HUES48 (cell line): ENCODE measurements at regions not wholly inside any gene's neighbourhood (a gene's known extent, or its start where the extent isn't known, plus 50 kb on each side); places are given as distances from the start of the nearest gene placed in this dataset.

ENCODE experiments used
- H3K27ac ChIP-seq: one replicate; pipeline ENCODE4 v1.7.0; 2013; ENCODE audit warnings: low read depth, low read length, inconsistent platforms
- H3K27me3 ChIP-seq: 2 replicates; pipeline ENCODE4 v1.6.1; 2013; ENCODE audit warnings: mild to moderate bottlenecking, low read length; ENCODE audit not compliant: control insufficient read depth, insufficient read depth
- H3K36me3 ChIP-seq: 2 replicates; pipeline ENCODE4 v1.6.1; 2013; ENCODE audit warnings: low read length; ENCODE audit not compliant: control insufficient read depth, insufficient read depth
- H3K4me1 ChIP-seq: 2 replicates; pipeline ENCODE4 v1.6.1; 2013; ENCODE audit warnings: mild to moderate bottlenecking, low read length; ENCODE audit not compliant: control insufficient read depth, insufficient read depth
- H3K4me3 ChIP-seq: 2 replicates; pipeline ENCODE4 v1.5.1; 2013; ENCODE audit warnings: mild to moderate bottlenecking, low read depth, low read length
- H3K9ac ChIP-seq: 2 replicates; pipeline ENCODE4 v1.6.1; 2013; ENCODE audit warnings: mild to moderate bottlenecking, low read depth, low read length, moderate library complexity
- H3K9me3 ChIP-seq: 2 replicates; pipeline ENCODE4 v1.6.1; 2013; ENCODE audit warnings: low read length; ENCODE audit not compliant: control insufficient read depth, insufficient read depth

- H3K4me3 ChIP-seq = no peak overlapping the region
- H3K9ac ChIP-seq = no peak overlapping the region
- no peak overlapping the region for H3K27ac ChIP-seq
- no peaks in the 10 kb centered on the region for H3K36me3 ChIP-seq
- no peaks in the 10 kb centered on the region for H3K9me3 ChIP-seq
- no peaks in the 10 kb centered on the region for H3K27me3 ChIP-seq
- peaks cover 38% of the 10 kb centered on the region for H3K4me1 ChIP-seq
Measured at GRCh38 chr1:216932424-216932823, 209.2 kb upstream of the ESRRG start.

- Histone ChIP-seq H3K9me3 (no peaks in the 10 kb centered on the region), H3K4me3 (no peak overlapping the region; the same call in 1 of the 2 replicates), H3K4me1 (peaks cover 30% of the 10 kb centered on the region), H3K9ac (no peak overlapping the region), H3K27me3 (no peaks in the 10 kb centered on the region), H3K36me3 (no peaks in the 10 kb centered on the region), H3K27ac (no peak overlapping the region)
Measured at GRCh38 chr1:216929870-216930582, 206.8 kb upstream of the ESRRG start.

- Histone ChIP-seq H3K9me3 (no peaks in the 10 kb centered on the region), H3K27me3 (no peaks in the 10 kb centered on the region), H3K9ac (no peak overlapping the region), H3K4me3 (no peak overlapping the region), H3K27ac (no peak overlapping the region), H3K4me1 (peaks cover 34% of the 10 kb centered on the region), H3K36me3 (no peaks in the 10 kb centered on the region)
Measured at GRCh38 chr1:216927633-216928032, 204.4 kb upstream of the ESRRG start.

GRCh38 chr1:216926720-216927510 lies 203.7 kb upstream of the ESRRG start:
- peaks cover 34% of the 10 kb centered on the region for H3K4me1 ChIP-seq
- H3K9me3 ChIP-seq = no peaks in the 10 kb centered on the region
- H3K36me3 ChIP-seq = no peaks in the 10 kb centered on the region
- H3K27ac ChIP-seq = no peak overlapping the region
- H3K27me3 ChIP-seq = no peaks in the 10 kb centered on the region
- H3K9ac ChIP-seq = no peak overlapping the region
- H3K4me3 ChIP-seq = no peak overlapping the region

GRCh38 chr1:216925962-216926625 lies 202.9 kb upstream of the ESRRG start:
- H3K36me3 ChIP-seq = no peaks in the 10 kb centered on the region
- H3K9ac ChIP-seq = no peak overlapping the region
- H3K4me3 ChIP-seq = no peak overlapping the region
- H3K9me3 ChIP-seq = no peaks in the 10 kb centered on the region
- H3K27me3 ChIP-seq = no peaks in the 10 kb centered on the region
- peaks cover 34% of the 10 kb centered on the region for H3K4me1 ChIP-seq
- H3K27ac ChIP-seq = no peak overlapping the region

- Histone ChIP-seq H3K4me3 (no peak overlapping the region), H3K9me3 (no peaks in the 10 kb centered on the region), H3K27ac (no peak overlapping the region), H3K9ac (no peak overlapping the region), H3K36me3 (no peaks in the 10 kb centered on the region), H3K4me1 (peaks cover 26% of the 10 kb centered on the region), H3K27me3 (no peaks in the 10 kb centered on the region)
Measured at GRCh38 chr1:216924732-216925131, 201.5 kb upstream of the ESRRG start.

- Histone ChIP-seq H3K27me3 (no peaks in the 10 kb centered on the region), H3K4me3 (no peak overlapping the region), H3K27ac (no peak overlapping the region), H3K4me1 (peaks cover 18% of the 10 kb centered on the region), H3K9ac (no peak overlapping the region), H3K36me3 (no peaks in the 10 kb centered on the region), H3K9me3 (no peaks in the 10 kb centered on the region)
Measured at GRCh38 chr1:216923601-216924000, 200.4 kb upstream of the ESRRG start.

- H3K4me1 ChIP-seq = peaks cover 13% of the 10 kb centered on the region
- no peak overlapping the region for H3K9ac ChIP-seq
- H3K27ac ChIP-seq = no peak overlapping the region
- H3K36me3 ChIP-seq = no peaks in the 10 kb centered on the region
- H3K9me3 ChIP-seq = no peaks in the 10 kb centered on the region
- no peaks in the 10 kb centered on the region for H3K27me3 ChIP-seq
- H3K4me3 ChIP-seq = no peak overlapping the region
Measured at GRCh38 chr1:216922406-216922805, 199.2 kb upstream of the ESRRG start.

GRCh38 chr1:216921866-216922265 lies 198.6 kb upstream of the ESRRG start:
- Histone ChIP-seq H3K4me3 (no peak overlapping the region), H3K27me3 (no peaks in the 10 kb centered on the region), H3K9me3 (no peaks in the 10 kb centered on the region), H3K36me3 (no peaks in the 10 kb centered on the region), H3K9ac (no peak overlapping the region), H3K27ac (no peak overlapping the region), H3K4me1 (peaks cover 8% of the 10 kb centered on the region)

- Histone ChIP-seq H3K9ac (no peak overlapping the region), H3K4me1 (peaks cover 4% of the 10 kb centered on the region; the same call in 1 of the 2 replicates), H3K27ac (no peak overlapping the region), H3K9me3 (no peaks in the 10 kb centered on the region), H3K4me3 (no peak overlapping the region), H3K27me3 (no peaks in the 10 kb centered on the region), H3K36me3 (no peaks in the 10 kb centered on the region)
Measured at GRCh38 chr1:216919060-216919970, 196.1 kb upstream of the ESRRG start.
